ENCODE measurements at regions not wholly inside any gene's neighbourhood (a gene's known extent, or its start where the extent isn't known, plus 50 kb on each side); places are given as distances from the start of the nearest gene placed in this dataset.
A peak's percentile ranks its signal among the peaks of the same experiment; 100 is the strongest.

- DNase-seq: no peak
These were observed 999.8 kb upstream of the TMEM132C start for GRCh38 chr12:127267128-127267527.

GRCh38 chr12:127268213-127268612 lies 998.8 kb upstream of the TMEM132C start:
- no peak for DNase-seq

GRCh38 chr12:127268706-127269425 lies 998.1 kb upstream of the TMEM132C start:
- DNase-seq: no peak

- DNase-seq: no peak
These were observed 996.8 kb upstream of the TMEM132C start for GRCh38 chr12:127270193-127270592.

GRCh38 chr12:127271776-127272175 lies 995.2 kb upstream of the TMEM132C start:
- no peak for DNase-seq

- DNase-seq: no peak
These were observed 994.1 kb upstream of the TMEM132C start for GRCh38 chr12:127272864-127273263.

GRCh38 chr12:127273626-127274025 lies 993.3 kb upstream of the TMEM132C start:
- DNase-seq: no peak

GRCh38 chr12:127275416-127275815 lies 991.6 kb upstream of the TMEM132C start:
- no peak for DNase-seq

- DNase-seq: no peak
These were observed 989.1 kb upstream of the TMEM132C start for GRCh38 chr12:127277882-127278281.

- no peak for DNase-seq
These were observed 988.6 kb upstream of the TMEM132C start for GRCh38 chr12:127278351-127278750.

- peak; percentile 39 for DNase-seq
These were observed 986.3 kb upstream of the TMEM132C start for GRCh38 chr12:127280393-127281275.

- DNase-seq: no peak
These were observed 984.0 kb upstream of the TMEM132C start for GRCh38 chr12:127282786-127283565.

GRCh38 chr12:127284021-127284420 lies 982.9 kb upstream of the TMEM132C start:
- DNase-seq: no peak

- DNase-seq: no peak
These were observed 982.0 kb upstream of the TMEM132C start for GRCh38 chr12:127284870-127285431.

- DNase-seq: no peak
These were observed 980.7 kb upstream of the TMEM132C start for GRCh38 chr12:127286281-127286680.

- no peak for DNase-seq
These were observed 979.7 kb upstream of the TMEM132C start for GRCh38 chr12:127287256-127287655.

- DNase-seq: no peak
These were observed 976.7 kb upstream of the TMEM132C start for GRCh38 chr12:127290251-127290650.

- DNase-seq: no peak
These were observed 974.2 kb upstream of the TMEM132C start for GRCh38 chr12:127292736-127293135.

- DNase-seq: peak; percentile 40
These were observed 973.3 kb upstream of the TMEM132C start for GRCh38 chr12:127293507-127294310.

GRCh38 chr12:127294651-127295210 lies 972.2 kb upstream of the TMEM132C start:
- no peak for DNase-seq

GRCh38 chr12:127295630-127296029 lies 971.3 kb upstream of the TMEM132C start:
- DNase-seq: no peak

- no peak for DNase-seq
These were observed 970.4 kb upstream of the TMEM132C start for GRCh38 chr12:127296591-127296990.
